GM21723 (cell line): ENCODE measurements at regions not wholly inside any gene's neighbourhood (a gene's known extent, or its start where the extent isn't known, plus 50 kb on each side); places are given as distances from the start of the nearest gene placed in this dataset.

ENCODE experiments used
- ATAC-seq: cut with Tn5 transposase; IDR thresholded peaks from one replicate; pipeline ENCODE4 v1.9.1; 2021; ENCODE audit warnings: mild to moderate bottlenecking, moderate library complexity; ENCODE audit not compliant: unreplicated experiment

DNA sequence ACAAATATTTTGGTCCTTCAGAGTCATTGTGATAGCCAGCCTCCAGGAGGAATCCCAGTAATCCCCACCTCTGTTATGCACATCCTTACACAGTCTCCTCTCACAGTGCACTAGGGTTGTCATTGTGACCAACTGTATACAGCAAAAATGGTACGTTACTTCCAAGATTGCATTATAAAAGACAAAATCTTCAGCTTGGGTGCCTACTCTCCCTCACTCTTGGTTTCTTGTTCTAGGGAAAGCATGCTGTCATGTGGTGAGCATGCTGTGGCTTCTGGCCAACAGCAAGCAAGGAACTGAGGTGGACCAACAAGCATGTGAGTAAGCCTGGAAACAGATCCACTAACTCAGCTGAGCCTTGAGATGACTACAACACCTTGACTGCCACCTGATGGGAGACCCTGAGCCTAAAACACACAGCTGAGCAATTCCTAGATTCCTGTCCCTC is 130.1 kb upstream of the DST start:
- ATAC-seq: peak; percentile 46

DNA sequence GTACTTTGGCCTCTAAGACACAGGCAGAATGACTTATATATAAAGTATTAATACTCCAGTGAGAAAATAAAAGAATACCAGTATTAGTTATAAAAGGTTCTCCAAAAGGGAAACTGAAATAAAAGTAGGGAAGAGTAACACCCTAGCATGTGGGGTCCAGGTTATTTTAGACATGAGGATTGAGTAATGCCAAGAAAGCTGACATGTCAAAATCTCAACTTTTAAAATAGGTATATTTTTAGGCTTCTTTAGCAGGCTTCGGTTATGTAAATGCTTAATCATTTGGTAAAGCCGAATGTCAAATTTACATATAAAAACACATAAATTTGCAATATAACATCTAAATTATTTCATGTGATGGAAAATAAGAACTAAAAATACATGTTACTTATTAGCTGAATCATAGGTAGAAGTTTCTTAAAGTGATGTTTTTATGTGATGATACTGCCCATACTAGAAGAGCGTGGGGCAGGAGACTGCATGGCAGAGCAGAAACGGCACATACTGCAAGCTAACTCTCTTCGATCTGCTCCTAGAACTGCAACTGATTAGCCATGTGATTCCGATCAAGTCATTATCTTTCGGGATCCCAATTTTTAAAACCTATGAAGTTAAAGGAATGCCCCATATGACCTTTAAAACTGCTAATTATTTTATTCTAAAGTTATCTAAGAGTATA is 129.4 kb upstream of the DST start:
- ATAC-seq: no peak

DNA sequence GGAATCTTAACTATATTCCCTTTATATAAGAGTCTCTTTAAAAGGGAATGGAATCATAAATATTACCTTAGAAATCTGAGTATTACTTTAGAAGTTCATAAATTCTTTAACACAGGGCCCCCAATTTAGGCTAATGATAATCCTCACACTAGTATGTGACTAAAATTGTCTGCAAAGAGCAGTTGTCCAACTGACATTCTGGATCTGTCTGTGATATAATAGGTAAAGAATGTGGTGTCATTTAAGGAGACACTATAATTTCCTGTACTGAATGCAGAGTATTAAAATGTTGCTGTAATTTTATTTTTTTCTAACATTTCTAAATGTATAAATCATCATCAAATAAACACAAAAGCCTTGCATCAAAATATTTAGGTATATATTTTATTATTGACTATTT is 128.5 kb upstream of the DST start:
- no peak for ATAC-seq

DNA sequence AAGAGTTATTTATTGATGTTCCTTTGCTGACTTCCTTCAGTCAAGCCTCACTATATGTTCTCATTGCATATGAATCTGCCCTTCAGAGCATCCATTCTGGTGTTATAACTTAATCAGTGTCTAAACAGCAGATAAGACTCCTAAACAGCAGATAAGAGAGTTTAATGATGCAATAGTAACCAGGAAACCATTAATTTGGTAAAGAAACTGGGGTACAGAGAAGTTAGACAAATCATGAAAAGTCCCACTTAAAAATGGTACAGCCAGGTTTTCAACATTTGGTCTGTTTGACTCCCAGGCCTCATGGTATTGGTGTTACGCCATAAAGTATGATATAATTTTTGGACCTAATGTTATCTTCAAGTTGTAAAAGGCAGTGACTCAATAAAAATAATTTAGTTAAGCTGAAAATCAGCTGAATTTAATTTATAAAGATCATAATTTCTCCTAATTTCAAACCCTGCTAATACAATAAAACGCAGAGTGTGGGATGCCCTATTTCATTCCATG is 127.4 kb upstream of the DST start:
- ATAC-seq: no peak

DNA sequence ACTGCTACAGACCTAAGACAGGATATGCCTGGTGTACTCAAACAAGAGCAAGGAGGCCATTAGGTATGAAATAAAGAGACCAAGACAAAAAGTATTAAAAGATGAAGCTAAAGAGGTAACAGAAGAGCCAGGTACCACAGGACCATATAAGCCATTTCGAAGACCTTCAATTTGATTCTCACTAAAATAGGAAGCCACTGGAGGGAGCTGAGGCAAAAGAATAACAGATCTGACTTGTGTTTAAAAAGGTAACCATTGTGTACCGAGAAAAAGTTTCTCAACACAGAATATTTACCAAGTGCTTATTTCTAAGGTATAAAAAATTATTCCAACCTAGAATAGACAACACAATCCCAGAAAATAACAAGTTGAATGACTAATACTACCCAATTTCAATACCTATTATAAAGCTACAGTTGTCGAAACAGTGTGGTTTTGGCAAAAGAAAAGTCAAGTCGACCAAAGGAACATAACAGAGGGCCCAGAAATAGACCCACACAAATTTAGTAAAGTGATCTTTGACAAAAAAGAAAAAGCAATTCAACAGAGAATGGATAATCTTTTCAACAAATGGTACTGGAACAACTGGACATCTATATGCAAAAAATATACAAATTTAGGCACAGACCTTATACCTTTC is 125.3 kb upstream of the DST start:
- ATAC-seq: no peak

DNA sequence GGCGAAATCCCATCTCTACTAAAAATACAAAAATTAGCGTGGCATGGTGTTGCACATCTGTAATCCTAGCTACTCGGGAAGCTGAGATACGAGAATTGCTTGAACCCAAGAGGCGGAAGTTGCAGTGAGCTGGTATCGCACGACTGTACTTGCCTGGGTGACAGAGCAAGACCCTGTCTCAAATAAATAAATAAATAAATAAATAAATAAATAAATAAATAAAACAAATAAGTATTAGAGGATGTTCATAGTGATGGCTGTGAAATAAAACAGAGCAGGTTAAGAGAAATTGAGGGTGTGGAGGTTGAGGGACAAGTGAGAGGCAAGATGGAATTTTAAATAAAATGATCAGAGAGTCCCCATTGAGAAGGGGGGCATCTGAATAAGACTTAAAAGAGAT is 124.7 kb upstream of the DST start:
- no peak for ATAC-seq

DNA sequence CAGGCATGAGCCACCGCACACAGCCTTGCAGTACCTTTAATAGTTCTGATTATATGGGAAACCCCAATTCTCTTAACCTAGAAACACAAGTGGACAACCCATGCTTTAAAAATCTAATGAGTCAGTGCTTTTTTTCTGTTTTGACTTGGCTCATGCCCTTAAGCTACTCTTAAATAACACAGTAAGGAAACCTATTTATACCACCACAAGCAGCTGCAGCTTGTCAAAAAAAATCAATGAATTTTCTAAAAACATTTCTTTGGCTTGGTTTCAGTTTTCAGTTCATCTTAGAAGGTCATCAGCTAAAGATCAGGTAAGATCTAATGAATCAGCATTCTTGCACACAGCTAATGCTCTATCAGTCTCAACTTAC is 124.1 kb upstream of the DST start:
- peak; percentile 86 for ATAC-seq

DNA sequence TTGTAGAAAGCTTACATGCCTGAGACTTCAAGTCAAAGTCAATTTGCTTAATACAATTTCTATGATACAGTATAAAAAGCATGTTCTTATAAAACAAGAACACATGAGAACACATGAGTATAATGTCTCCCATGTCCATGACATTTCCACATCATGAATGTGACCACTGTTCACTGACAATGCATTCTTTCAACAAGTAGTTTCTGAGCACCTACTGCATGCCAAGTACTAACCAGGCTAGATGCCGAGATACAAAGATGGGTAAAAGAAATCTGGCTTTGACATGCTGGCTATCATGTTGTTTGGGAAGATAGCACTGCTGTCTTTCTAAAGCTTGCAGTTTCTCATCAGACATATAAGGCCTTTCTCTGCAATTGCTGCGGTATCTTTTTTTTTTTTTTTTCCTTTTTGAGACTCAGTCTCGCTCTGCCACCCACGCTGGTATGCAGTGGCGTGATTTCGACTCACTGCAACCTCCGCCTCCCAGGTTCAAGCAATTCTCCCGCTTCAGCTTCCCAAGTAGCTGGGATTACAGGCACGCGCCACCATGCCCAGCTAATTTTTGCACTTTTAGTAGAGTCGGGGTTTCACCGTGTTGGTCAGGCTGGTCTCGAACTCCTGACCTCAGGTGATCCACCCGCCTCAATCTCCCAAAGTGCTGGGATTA is 123.6 kb upstream of the DST start:
- no peak for ATAC-seq

DNA sequence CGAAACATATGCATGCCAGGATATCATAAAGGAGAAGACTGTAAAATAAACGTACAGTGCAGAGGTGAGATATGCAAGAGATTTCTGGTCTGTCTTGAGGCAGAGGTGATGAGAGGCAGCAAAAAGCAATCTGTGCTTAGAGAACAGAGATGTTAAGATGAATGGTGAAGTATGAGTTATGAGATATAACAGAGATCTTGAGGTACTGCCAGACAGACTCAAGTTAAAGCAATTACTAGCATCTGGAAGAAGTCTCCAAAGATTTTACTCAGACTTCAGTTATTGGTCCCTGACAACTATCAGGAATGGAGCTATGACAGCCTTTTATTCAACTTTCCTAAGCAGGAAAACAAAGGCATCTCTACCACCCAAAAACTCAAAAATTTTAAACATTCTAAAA is 122.8 kb upstream of the DST start:
- ATAC-seq: no peak

DNA sequence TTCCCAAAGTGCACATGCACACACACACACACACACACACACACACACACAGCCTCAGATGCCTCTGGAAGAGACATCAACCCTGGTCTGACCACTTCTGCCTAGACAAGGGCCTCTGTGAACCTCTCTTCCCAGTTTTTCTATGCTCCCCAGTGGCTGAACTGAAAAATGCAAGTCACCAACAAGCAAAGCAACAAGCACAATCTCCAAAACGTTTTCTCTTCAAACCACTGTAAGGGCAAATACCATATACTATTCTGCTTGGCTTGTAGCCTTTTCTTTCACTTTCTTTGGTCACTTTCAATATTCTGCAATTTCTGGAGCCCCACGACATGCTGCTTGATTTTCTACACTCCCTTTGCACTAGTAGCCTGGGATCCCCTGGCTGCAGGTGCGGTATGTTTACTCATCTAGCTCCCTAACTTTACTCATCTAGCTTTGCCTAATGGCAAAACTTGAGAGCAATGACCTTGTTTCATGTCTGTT is 121.4 kb upstream of the DST start:
- ATAC-seq: peak; percentile 41

DNA sequence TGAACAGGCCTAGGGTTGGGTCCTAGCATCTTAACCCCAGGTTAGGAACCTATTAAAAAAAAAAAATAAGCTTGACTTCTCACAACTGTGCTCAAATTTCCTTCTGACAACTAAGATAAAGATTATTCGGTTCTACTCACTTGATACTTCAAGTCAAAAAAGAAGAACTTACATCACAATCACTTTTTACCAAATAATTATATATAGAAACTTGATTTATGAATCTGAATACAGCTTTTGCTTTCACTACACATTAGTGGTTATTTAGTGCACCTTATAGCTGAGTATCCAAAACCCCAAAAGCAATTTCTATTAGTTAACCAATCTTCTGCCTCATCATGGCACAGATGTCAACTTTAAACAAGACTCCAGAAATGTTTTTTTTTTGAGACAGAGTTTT is 119.0 kb upstream of the DST start:
- ATAC-seq: no peak

DNA sequence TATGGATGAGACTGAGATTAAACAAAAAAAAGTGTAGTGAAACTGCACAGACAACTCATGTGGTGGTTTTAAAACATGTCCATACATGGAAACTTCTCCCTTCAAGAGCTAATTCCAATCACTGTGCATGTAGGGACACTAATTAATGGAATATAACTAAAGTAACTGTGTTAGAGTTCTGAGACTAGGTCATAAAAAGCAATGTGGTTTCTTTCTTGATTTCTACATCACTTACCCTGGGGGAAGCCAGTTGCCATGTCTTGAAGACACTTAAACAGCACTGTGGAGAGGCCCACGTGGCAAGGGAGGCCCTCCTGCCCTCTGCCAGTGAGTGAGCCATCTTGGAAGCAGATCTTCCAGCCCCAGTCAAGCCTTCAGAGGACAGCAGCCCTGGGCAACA is 118.2 kb upstream of the DST start:
- no peak for ATAC-seq

DNA sequence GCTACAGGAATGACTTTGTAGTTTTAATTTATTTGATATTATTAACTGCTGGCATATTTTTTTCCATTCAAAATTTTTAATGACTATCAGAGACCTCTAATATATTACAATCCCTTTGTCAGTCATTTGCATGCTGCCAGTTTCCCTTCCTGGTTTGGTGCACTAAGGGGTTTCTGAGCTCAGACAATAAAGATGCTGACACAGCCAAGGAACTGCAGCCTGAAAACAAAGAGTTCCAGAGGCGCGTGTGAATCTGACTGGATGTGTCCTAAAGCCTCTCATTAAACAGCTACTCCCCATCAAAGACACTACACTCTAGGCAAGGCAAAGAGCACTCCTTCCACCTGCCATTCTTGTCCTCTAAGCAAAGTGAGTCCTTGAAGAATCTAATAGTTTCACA is 116.8 kb upstream of the DST start:
- no peak for ATAC-seq

DNA sequence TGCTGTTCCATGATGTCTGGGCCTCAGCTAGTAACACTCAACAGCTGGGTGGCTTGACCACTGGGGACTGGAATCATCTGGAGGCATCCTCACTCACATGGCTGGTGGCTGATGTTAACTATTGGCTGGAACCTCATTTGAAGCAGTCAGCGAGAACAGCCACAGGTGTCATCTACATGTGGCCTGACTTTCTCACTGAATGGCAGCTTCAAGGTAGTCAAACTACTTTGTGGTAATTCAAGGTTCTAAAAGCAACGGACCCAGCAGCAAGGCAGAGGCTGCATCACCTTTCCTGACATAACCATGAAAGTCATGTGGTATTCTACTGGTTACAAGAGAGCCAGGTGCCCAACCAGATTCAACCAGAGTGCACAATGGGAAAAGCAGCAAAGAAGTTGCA is 115.9 kb upstream of the DST start:
- no peak for ATAC-seq

DNA sequence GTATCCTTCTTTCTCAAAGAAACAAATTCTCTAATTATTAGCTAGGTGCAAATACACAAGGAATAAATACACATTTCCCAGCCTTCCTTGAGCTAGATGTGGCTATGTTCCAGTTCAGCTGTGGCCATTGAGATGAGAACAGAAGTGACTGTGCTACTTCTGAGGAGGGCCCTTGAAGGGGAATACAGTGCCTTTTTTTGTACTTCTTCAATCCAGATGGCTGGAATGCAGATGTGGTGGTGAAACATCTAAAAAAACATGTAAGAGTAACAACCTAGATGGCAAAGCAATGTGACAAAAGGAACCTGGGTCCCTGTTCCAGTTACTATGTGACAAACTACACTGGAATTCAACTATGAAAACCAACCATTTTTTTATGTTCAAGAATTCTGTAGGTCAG is 115.4 kb upstream of the DST start:
- ATAC-seq: no peak

DNA sequence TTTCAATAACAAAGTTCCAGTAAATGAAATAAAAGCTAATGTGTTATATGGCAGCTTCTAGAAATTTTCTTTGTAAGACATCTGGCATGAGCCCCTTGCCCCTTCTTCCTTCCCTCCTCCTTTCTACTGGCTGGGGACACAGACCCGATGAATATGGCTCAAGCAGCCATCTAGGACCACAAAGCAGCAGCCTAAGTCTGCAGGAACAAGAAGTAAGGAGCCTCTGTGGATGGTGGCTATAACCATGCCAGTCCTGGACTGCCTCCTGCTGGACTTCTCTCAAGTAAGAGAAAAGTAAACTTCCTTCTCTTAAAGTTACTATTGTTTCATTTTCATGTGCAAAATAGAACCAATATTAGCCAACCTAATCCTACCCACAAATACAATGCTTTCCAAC is 114.9 kb upstream of the DST start:
- peak; percentile 44 for ATAC-seq

DNA sequence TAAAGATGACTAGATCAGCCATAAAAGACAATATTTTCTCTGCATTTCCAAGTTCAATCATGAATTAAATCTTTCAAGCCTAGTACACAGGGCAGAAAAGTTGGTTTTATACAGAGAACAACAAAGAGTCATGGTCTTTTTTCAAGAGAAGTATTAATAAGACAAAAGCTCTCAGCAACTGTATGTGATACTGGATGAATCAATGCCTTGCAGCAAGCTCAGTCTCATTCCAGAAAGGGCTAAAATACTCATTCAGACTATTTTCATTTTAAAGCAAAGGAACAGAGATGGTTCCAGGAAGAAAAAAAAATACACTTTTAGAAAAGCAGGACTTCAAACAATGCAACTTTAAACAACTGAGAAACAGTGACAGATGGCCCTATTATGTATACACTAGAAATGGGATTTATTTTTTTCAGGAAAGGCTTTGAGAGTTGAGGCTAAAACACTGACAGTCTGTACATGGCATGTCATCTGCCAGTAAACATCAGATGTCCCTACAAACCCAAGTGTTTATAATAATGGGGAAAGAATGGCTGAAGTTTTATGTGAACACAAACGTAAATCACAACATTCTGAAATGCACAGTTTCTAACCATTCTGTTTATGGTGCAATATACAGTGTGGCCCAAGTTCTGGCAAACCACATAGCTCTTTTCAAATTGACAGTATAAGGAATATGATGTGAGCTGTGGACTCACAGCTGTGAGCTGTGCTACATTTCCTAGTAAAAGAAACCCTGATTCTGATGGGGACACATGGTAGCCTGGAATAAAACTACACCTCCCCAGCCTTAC is 114.3 kb upstream of the DST start:
- no peak for ATAC-seq

DNA sequence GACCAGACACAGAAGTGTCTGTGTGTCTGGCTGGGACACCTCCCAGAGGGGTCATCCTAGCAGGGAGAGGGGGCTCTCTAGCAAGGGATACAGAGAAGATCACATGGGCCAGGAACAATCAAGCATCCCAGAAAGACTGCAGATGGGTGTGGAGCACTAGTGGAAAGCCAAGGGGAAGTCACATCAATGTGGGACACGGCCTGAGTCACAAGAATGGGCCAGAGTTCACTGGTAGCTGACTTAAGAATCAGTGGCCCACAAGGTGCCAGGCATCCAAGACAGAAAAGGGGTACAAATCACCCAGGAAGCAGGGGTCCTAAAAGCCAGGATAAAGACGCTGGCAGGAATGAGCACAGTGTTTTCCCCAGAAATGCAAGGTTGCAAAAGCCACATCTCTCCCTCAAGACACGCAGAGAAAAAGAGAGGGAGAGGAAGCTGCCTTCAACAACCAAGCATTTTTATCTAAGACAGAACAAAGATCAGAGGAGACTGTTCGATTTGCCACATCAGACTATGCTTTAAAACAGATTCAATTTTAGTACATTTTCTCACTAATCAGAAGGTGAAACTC is 113.6 kb upstream of the DST start:
- no peak for ATAC-seq

DNA sequence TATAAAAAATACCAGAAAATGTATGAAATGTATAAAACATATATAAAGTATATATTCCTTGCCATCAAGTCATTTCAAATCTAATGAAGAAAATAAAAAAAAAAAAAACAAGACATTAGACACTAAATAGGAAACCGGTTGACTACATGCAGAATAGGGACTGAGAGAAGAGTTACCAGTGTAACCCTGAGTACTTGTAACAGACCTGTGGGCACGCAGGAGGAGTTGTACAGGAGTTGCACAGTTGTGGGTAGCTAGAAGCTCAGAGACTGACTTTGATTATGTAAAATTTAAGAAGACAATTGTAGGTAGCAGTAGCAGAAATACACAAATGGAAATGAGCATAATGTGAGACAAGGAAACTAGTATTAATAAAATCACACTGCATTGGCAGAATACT is 112.4 kb upstream of the DST start:
- ATAC-seq: no peak

DNA sequence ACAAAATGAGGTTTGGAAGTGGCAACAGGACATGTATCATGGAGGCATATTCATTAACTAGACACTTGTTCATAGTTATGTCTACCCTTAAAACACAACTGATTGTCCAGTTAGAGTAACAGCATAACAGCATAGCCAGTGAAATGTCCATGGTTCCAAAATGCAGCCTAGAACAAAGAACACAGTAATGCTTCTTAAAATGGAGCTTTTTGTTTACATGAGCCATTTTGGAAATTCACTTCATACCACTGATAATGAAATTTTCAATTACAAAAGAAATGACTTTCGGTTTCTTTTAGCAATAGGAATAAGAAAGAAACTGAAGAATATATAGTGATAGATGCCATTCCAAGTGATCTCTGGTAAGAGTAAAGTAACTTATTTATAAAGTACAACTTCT is 111.1 kb upstream of the DST start:
- ATAC-seq: no peak

DNA sequence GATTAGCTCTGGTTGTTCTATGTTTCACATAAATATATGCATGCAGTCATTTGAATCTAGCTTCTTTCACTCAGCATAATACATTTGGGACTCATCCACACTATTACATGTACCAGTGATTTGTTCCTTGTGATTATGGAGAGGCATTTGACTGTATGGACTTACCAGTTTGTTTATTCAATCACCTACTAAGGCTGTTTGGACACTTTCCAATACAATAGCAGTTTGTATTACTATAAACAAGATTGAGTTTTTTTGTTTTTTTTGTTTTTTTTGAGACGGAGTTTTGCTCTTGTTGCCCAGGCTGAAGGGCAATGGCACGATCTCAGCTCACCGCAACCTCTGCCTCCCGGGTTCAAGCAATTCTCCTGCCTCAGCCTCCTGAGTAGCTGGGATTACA is 109.8 kb upstream of the DST start:
- no peak for ATAC-seq
